Jurkat, Clone E6-1 (cell line): ENCODE measurements at regions not wholly inside any gene's neighbourhood (a gene's known extent, or its start where the extent isn't known, plus 50 kb on each side); places are given as distances from the start of the nearest gene placed in this dataset.

Experiments used
- DNase-seq: peaks from one replicate; pipeline ENCODE4 v3.0.0-alpha.2; 2011; ENCODE audit warnings: low read depth, low spot score
- H3K4me3 ChIP-seq: 2 replicates; pipeline ENCODE4 v1.5.1; 2011; ENCODE audit warnings: mild to moderate bottlenecking, low read length, control low read depth, moderate library complexity

- DNase-seq = no peak
- no peak overlapping the region for H3K4me3 ChIP-seq
Observed at GRCh38 chr2:2834516-2835254, 503.6 kb upstream of the MYT1L start.

DNA sequence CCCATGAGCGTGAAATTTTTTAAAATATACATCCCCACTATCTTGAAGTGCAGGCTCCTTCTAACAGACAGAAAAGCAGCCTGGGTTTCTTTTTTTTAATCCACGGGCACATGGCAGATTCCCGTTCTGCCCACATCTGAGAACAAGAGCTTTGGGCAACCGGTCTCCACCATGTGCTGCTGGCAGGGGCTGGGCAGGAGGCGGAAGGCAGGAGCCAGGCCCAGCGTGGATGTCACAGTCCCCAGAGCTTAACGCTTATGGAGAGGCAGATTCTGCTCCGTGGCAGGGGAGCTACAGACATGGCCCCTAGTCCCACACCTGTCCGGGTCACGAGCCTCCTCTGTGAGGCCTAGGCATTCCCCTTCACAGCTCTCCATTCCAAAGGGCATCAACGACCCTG is 503.0 kb upstream of the MYT1L start:
- H3K4me3 ChIP-seq = no peak overlapping the region
- no peak for DNase-seq

GRCh38 chr2:2832657-2833056 is 501.6 kb upstream of the MYT1L start:
- DNase-seq = no peak
- H3K4me3 ChIP-seq = no peak overlapping the region

DNA sequence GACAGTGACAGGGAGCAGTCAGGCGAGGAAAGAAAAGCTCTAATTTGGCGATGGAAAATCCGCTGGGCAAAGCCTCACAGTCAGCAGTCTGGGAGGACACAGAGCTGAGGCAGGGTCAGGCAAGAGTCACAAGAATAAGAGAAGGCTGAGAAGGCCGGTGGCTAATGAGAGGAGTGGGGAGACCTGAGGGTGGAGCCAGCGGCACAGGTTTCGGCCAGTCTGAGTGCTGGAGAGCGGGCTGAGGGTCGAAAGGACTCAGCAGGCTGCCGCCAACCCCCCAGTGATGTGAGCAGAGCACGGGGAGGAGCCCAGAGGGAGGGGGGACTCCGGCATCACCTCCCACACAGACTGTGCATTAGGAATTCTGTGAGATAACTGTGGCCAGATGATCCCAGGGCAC is 500.6 kb upstream of the MYT1L start:
- no peak for DNase-seq
- H3K4me3 ChIP-seq = no peak overlapping the region

DNA sequence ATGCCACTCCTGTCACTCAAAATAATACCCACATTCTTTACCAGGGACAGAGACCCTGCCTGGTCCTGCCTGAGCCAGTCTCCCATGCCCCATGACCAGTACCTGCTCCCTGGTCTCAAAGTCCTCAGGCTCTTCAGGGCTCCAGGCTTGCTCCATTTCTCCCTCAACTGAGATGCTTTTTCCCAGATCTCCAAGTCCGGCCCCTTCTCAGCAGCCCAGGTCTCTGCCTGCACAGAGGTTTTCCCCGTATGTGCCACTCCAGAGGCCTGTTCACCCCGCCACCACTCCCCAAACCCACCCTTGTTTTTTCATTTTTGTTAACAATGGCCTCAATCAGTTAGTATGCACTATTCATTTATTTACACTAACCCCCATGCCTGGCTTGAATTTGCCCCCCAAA is 499.5 kb upstream of the MYT1L start:
- no peak overlapping the region for H3K4me3 ChIP-seq
- no peak for DNase-seq

GRCh38 chr2:2828774-2829368 is 497.8 kb upstream of the MYT1L start:
- no peak overlapping the region for H3K4me3 ChIP-seq
- no peak for DNase-seq

- H3K4me3 ChIP-seq = no peak overlapping the region
- no peak for DNase-seq
Observed at GRCh38 chr2:2827761-2828221, 496.7 kb upstream of the MYT1L start.

DNA sequence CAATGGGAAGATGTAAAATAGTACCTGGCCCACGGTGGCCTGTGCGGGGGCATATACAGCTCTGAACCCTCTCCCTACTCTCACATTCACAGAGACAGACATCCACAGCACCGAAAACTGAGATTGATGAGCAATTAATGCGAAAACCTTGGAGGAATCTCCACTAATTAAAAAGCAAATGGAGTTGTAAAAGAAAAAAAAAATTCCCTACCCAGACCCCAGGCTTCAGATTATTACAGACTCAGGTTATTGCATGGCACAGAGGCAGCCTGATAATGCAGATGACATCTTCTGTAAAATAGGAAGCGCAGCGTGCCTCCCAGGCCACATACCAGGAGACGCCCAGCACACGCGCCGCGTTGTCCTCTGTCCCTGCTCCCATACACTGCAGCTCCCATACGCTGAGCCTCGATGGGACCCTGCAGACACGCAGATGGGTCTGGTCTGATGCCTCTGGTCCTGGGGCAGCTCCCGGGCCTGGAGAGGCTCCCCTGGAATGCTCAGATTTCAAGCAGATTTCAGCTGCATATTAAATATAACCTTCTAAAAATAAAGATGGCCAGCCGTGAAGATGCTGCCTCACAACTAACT is 496.1 kb upstream of the MYT1L start:
- H3K4me3 ChIP-seq = no peak overlapping the region
- DNase-seq = no peak

DNA sequence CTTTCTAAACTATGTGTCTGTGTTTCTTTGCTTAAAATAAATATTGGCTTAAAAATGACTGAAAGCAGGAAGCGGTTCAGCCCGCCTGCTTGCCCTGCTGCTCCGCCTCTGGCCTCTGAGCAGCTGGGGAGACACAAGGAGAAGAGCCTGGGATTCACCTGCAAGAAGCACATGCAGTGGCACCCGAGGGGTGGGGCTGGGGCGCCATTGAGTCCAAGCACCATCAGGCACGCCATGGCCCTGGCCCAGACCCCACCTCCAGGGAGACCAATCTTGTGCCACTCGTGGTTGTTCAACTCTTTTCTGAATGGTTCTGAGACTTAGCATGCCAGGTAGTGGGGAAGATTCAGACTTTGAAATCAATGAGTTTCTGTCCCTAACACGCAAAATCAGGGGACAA is 495.5 kb upstream of the MYT1L start:
- DNase-seq = no peak
- no peak overlapping the region for H3K4me3 ChIP-seq

DNA sequence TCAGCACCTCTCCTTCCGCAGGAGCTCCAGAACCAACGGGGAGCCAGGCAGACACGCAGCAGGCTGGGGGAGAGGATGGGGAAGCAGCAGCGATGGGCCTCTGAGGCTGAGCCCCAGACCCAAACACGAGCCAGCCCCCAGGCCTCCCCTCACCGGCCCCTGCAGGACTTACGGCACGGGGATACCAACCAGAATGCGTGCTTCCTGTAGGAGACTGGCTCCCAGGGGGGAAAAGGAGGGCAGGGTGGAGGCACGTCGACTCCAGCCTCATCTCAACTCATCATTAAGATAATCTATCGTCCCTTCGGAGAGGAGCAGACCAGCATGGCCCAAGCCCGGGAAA is 495.1 kb upstream of the MYT1L start:
- DNase-seq = no peak
- no peak overlapping the region for H3K4me3 ChIP-seq

DNA sequence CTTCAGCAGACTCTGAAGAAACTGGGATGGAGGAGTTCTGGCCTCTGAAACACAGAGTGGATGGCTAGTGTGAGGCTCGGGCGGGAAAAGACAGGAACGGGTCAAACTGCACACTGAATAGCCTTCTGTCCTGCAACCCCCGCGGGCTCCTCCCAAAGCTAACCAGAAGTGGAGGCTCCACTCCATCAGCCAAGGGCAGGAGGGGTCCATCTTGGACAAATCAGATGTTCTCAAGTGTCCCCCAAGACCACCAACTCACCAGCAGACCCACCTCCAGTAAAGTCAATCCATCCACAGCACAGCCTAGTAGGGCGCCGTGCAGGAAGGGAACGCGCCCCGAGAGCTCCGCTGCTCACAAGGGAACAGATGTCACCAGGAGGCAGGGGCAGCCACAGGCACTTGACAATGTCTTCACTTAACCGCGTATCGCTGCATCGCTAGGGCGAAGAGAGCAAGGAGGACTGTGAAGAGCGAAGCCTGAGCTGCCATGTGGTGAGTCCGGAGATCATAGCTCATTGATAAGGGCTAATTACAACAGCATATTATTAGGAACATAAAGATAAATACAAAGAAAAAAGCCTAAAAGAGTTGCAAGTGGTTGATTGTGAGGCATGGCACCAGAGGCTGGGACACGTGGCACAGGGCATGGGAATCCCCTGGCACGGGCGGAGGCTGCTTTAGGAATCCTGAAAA is 494.6 kb upstream of the MYT1L start:
- DNase-seq = no peak
- no peak overlapping the region for H3K4me3 ChIP-seq

GRCh38 chr2:2825062-2825461 is 494.0 kb upstream of the MYT1L start:
- no peak for DNase-seq
- no peak overlapping the region for H3K4me3 ChIP-seq

DNA sequence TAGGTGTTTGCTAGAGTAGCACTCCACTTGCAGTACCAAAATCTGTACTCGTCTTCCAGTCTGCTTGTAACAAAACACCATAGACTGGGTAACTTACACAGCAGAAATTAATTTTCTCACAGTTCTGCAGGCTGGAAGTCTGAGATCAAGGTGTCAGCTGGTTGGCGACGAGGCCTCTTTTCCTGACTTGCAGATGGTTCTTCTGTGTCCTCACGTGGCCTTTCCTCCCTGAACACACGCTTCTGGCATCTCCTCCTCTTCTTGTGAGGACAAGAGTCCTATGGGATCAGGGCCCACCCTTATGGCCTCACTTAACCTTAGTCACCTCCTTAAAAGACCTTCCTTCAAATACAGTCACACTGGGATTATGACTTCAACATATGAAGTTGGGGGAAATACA is 493.5 kb upstream of the MYT1L start:
- no peak for DNase-seq
- H3K4me3 ChIP-seq = no peak overlapping the region

GRCh38 chr2:2823061-2823753 is 492.1 kb upstream of the MYT1L start:
- DNase-seq = no peak

GRCh38 chr2:2822143-2822542 is 491.1 kb upstream of the MYT1L start:
- H3K4me3 ChIP-seq = no peak overlapping the region
- no peak for DNase-seq

More at GRCh38 chr2:2823061-2823753, 492.1 kb upstream of the MYT1L start:
- no peak overlapping the region for H3K4me3 ChIP-seq

DNA sequence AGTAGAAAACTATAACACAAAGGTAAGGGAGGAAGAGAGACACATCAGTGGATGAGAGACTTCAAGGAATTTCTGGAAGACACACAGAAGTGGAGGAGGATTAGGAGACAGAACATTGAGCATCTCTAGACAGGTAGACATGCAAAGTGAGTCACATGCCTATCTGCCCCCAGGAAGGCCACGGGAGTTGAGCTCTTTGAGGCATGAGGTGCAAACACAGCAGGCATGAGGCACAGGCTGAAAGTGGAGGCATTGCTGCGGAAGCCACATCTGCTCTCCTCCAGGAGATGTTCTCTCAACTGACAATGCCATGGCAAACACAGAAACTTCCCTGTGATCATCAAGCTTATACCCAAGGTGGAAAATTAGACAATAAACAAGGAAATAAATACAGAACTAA is 481.6 kb upstream of the MYT1L start:
- no peak for DNase-seq
- no peak overlapping the region for H3K4me3 ChIP-seq

GRCh38 chr2:2812117-2812516 is 481.0 kb upstream of the MYT1L start:
- no peak for DNase-seq
- no peak overlapping the region for H3K4me3 ChIP-seq

GRCh38 chr2:2810504-2810903 is 479.4 kb upstream of the MYT1L start:
- peak; percentile 28 for DNase-seq
- no peak overlapping the region for H3K4me3 ChIP-seq

- no peak for DNase-seq
- H3K4me3 ChIP-seq = no peak overlapping the region
Observed at GRCh38 chr2:2809771-2810170, 478.7 kb upstream of the MYT1L start.
